ENCODE measurements at regions not wholly inside any gene's neighbourhood (a gene's known extent, or its start where the extent isn't known, plus 50 kb on each side); places are given as distances from the start of the nearest gene placed in this dataset.

DNA sequence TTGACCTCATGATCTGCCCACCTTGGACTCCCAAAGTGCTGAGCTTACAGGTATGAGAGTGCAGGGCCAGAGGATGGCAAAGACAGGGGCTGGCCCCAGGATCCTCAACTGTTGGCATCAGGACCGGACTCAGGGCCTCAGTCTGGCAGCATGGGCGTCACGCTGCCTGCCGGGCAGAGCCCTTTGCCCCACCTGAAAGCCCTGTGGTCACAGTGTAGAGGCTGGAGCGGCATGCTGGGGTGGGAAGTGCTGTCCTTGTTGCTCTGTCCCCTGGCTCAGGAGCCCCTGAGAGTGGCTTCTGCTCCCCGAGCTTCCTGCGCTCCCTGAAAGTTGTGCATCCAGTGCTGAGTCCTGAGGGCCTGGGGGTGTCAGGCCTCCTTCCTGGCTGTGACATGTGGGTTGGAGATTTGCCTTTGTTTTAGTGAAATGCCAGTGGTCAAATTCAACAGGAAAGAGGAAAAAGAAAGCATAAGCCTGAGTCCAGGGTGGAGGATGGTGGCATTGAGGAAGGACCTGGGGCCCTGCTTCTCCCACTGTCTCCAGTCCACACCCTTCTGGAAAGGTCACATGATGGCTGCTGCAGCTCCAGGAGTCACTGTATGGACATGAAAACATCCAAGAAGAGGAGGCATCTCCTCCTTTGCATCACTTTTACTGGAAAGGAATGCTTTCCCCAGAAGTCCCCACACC lies 147.2 kb downstream of the OR4M2 start:
- TF ChIP-seq, protein P1, sequence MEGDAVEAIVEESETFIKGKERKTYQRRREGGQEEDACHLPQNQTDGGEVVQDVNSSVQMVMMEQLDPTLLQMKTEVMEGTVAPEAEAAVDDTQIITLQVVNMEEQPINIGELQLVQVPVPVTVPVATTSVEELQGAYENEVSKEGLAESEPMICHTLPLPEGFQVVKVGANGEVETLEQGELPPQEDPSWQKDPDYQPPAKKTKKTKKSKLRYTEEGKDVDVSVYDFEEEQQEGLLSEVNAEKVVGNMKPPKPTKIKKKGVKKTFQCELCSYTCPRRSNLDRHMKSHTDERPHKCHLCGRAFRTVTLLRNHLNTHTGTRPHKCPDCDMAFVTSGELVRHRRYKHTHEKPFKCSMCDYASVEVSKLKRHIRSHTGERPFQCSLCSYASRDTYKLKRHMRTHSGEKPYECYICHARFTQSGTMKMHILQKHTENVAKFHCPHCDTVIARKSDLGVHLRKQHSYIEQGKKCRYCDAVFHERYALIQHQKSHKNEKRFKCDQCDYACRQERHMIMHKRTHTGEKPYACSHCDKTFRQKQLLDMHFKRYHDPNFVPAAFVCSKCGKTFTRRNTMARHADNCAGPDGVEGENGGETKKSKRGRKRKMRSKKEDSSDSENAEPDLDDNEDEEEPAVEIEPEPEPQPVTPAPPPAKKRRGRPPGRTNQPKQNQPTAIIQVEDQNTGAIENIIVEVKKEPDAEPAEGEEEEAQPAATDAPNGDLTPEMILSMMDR (IDR thresholded peaks at IDR 0.05) = no peak
- TF ChIP-seq EP300 (IDR thresholded peaks at IDR 0.05) = no peak

Data from ovary (tissue), 3 donors.